CD4-positive, alpha-beta T cell (primary cell): ENCODE measurements at regions not wholly inside any gene's neighbourhood (a gene's known extent, or its start where the extent isn't known, plus 50 kb on each side); places are given as distances from the start of the nearest gene placed in this dataset.

ENCODE experiments used
- ATAC-seq: fragments of 200-7000 bp; cut with Tn5 transposase; one replicate; pipeline ENCODE4 v1.10.0; 2022; ENCODE audit warnings: mild to moderate bottlenecking; ENCODE audit not compliant: poor library complexity
- CTCF ChIA-PET: fragments of 350-600 bp; sonication (Branson Sonifier 250); formaldehyde crosslinking; loops from one replicate; lab custom pipeline; 2021; ENCODE audit warnings: antibody characterized with exemption, inconsistent platforms; lab: Charles Lee
- POLR2A ChIA-PET: fragments of 350-600 bp; sonication (Branson Sonifier 250); formaldehyde crosslinking; loops from one replicate; lab custom pipeline; 2021; ENCODE audit warnings: antibody characterized with exemption, inconsistent platforms; lab: Charles Lee
- DNase-seq, 14 experiments: peaks; one replicate each; pipeline ENCODE4 v3.0.0-alpha.2; 2013 to 2020; ENCODE audit warnings: mixed read lengths in 2 of 14
- H3K27ac ChIP-seq, 2 donors: one replicate each; pipeline versions ENCODE4 v1.5.1 to v1.7.0; 2013; ENCODE audit warnings: low read length in 2 of 2, low read depth in 1 of 2, mild to moderate bottlenecking in 1 of 2
- H3K27me3 ChIP-seq, 2 experiments: 1 replicate in 1 of 2; 2 replicates in 1 of 2; pipeline versions ENCODE4 v1.6.1 to v1.7.0; 2013; ENCODE audit warnings: low read length in 2 of 2, control low read depth in 1 of 2, mild to moderate bottlenecking in 1 of 2, moderate library complexity in 1 of 2; ENCODE audit not compliant: insufficient read depth in 2 of 2, control insufficient read depth in 1 of 2
- H3K36me3 ChIP-seq: one replicate; pipeline ENCODE4 v1.6.1; 2013; ENCODE audit warnings: low read length, control low read depth; ENCODE audit not compliant: insufficient read depth
- H3K4me1 ChIP-seq: one replicate; pipeline ENCODE4 v1.6.1; 2013; ENCODE audit warnings: low read length, control low read depth; ENCODE audit not compliant: insufficient read depth
- H3K4me3 ChIP-seq: one replicate; pipeline ENCODE4 v1.5.1; 2013; ENCODE audit warnings: mild to moderate bottlenecking, low read length, moderate library complexity
- H3K9me3 ChIP-seq, 2 experiments: 1 replicate in 1 of 2; 2 replicates in 1 of 2; pipeline versions ENCODE4 v1.6.1 to v1.7.0; 2013; ENCODE audit warnings: low read length in 2 of 2, mild to moderate bottlenecking in 2 of 2, control low read depth in 1 of 2, moderate library complexity in 1 of 2; ENCODE audit not compliant: control insufficient read depth in 1 of 2, insufficient read depth in 1 of 2
- H3K27ac Mint-ChIP-seq: one replicate; pipeline ENCODE4 v1.8.0; 2020; ENCODE audit warnings: mixed read lengths
- H3K27me3 Mint-ChIP-seq: one replicate; pipeline ENCODE4 v1.8.0; 2021; ENCODE audit warnings: mixed read lengths
- H3K36me3 Mint-ChIP-seq: one replicate; pipeline ENCODE4 v1.8.0; 2021; ENCODE audit warnings: low read depth, mixed read lengths
- H3K4me1 Mint-ChIP-seq: one replicate; pipeline ENCODE4 v1.8.0; 2021; ENCODE audit warnings: low read depth, mixed read lengths
- H3K4me3 Mint-ChIP-seq: one replicate; pipeline ENCODE4 v1.8.0; 2020; ENCODE audit warnings: mild to moderate bottlenecking, mixed read lengths
- H3K9me3 Mint-ChIP-seq: one replicate; pipeline ENCODE4 v1.8.0; 2020; ENCODE audit warnings: mixed read lengths
- intact Hi-C, 2 experiments: fragments of 100-400 bp; cut with DNase I in 1 of 2; cut with micrococcal nuclease in 1 of 2; formaldehyde crosslinking; loops; one replicate each; pipeline versions ENCODE4 v1.15.1 to v1.9.0; 2023 to 2025; cut with DNase I, micrococcal nuclease
- TF ChIP-seq, protein P1 (sequence below): fragments of 200-600 bp; IDR thresholded peaks from one replicate; pipeline ENCODE4 v1.8.0; 2022; ENCODE audit warnings: antibody characterized with exemption, mild to moderate bottlenecking

DNA sequence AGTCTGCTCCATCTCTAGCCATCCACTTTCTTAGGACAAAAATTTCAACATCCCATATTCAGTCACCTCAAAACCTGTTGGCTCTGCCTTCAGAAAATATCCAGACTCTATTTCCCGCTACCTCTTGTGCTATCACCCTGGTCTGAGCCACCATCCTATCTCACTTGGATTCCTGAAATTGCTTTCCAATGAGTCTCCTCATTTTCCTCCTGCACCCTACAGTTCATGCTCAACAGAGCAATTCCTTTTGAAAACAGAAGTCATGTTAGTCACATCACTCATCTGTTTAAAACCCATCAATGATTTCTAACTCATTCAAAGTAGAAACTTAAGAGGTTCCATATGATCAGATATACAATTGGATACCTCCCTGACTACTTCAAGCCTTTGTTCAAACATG, 229.9 kb downstream of the ADGRG6 start:
- H3K9me3 Mint-ChIP-seq, result peaks cover 4% of the 10 kb centered on the region
- H3K27ac Mint-ChIP-seq, result no peak overlapping the region
- POLR2A ChIA-PET, result no interaction called here

DNA sequence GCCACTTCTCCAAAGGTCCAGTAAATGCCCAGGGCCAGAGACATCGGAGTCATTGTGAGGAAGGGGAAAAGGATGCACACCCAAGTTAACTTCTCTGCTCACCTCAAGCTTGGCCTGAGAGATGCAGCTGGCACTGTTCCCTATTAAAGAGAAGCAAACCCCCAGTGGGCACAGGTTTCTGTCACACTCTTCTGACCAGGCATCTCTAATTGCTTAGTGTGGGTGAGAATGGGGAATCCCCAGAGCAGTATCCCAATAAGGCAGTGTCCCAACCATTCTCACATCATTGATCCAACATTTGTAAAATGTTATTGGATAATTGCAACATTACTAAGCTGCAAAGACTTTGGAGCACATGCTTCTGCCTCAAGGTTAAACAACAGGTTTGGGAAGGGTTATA, 232.3 kb downstream of the ADGRG6 start:
- ChIA-PET POLR2A (no interaction called here), CTCF (no interaction called here)
- intact Hi-C loops, result no loop called here
- no peaks in the 10 kb centered on the region for H3K27me3 ChIP-seq
- peaks cover 7 to 14% of the 10 kb centered on the region in 2 experiments for H3K9me3 ChIP-seq
- H3K9me3 Mint-ChIP-seq, result peaks cover 7% of the 10 kb centered on the region
- H3K27ac ChIP-seq, result no peak overlapping the region
- H3K27me3 Mint-ChIP-seq, result no peaks in the 10 kb centered on the region
- TF ChIP-seq, protein P1, sequence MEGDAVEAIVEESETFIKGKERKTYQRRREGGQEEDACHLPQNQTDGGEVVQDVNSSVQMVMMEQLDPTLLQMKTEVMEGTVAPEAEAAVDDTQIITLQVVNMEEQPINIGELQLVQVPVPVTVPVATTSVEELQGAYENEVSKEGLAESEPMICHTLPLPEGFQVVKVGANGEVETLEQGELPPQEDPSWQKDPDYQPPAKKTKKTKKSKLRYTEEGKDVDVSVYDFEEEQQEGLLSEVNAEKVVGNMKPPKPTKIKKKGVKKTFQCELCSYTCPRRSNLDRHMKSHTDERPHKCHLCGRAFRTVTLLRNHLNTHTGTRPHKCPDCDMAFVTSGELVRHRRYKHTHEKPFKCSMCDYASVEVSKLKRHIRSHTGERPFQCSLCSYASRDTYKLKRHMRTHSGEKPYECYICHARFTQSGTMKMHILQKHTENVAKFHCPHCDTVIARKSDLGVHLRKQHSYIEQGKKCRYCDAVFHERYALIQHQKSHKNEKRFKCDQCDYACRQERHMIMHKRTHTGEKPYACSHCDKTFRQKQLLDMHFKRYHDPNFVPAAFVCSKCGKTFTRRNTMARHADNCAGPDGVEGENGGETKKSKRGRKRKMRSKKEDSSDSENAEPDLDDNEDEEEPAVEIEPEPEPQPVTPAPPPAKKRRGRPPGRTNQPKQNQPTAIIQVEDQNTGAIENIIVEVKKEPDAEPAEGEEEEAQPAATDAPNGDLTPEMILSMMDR, result no peak
- no peaks in the 10 kb centered on the region for H3K4me1 Mint-ChIP-seq
- H3K36me3 ChIP-seq, result no peaks in the 10 kb centered on the region
- no peaks in the 10 kb centered on the region for H3K4me1 ChIP-seq
- DNase-seq, result no peak
- H3K4me3 Mint-ChIP-seq, result no peak overlapping the region
- H3K4me3 ChIP-seq, result no peak overlapping the region
- no peak for ATAC-seq
- peaks cover 6% of the 10 kb centered on the region for H3K36me3 Mint-ChIP-seq
- no peak overlapping the region for H3K27ac Mint-ChIP-seq

More for the DNA sequence above, 229.9 kb downstream of the ADGRG6 start:
- Histone ChIP-seq H3K4me1 (no peaks in the 10 kb centered on the region), H3K27me3 (no peaks in the 10 kb centered on the region), H3K27ac (no peak overlapping the region), H3K36me3 (no peaks in the 10 kb centered on the region), H3K9me3 (peaks cover 7 to 10% of the 10 kb centered on the region in 2 experiments), H3K4me3 (no peak overlapping the region)
- H3K27me3 Mint-ChIP-seq, result no peaks in the 10 kb centered on the region
- no peak overlapping the region for H3K4me3 Mint-ChIP-seq
- no peaks in the 10 kb centered on the region for H3K4me1 Mint-ChIP-seq
- no peaks in the 10 kb centered on the region for H3K36me3 Mint-ChIP-seq
- TF ChIP-seq, protein P1, result no peak
- intact Hi-C loops, result no loop called here
- CTCF ChIA-PET, result no interaction called here
- ATAC-seq (no peak), DNase-seq (no peak)

DNA sequence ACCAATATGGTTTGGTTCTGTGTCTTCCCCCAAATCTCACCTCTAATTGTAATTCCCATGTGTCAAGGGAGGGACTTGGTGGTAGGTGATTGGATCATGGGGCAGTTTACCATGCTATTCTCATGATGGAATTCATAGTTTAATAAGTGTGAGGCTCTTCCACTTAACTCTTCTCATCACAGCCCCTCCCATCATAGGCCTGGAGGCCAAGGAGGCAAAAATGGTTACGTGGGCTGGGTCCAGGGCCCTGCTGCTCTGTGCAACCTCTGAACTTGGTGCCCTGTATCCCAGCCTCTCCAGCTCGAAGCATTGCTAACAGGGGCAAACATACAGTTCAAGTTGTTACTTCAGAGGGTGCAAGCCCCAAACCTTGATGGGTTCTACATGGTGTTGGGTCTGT, 232.7 kb downstream of the ADGRG6 start:
- Mint-ChIP-seq H3K9me3 (peaks cover 7% of the 10 kb centered on the region), H3K4me3 (no peak overlapping the region), H3K36me3 (peaks cover 6% of the 10 kb centered on the region), H3K4me1 (no peaks in the 10 kb centered on the region), H3K27ac (no peak overlapping the region), H3K27me3 (no peaks in the 10 kb centered on the region)
- no peak overlapping the region for H3K27ac ChIP-seq
- intact Hi-C loops, result no loop called here
- no peaks in the 10 kb centered on the region for H3K27me3 ChIP-seq
- ATAC-seq, result no peak
- DNase-seq, result no peak
- peaks cover 7 to 14% of the 10 kb centered on the region in 2 experiments for H3K9me3 ChIP-seq
- no peaks in the 10 kb centered on the region for H3K4me1 ChIP-seq
- TF ChIP-seq, protein P1, result no peak
- POLR2A ChIA-PET, result no interaction called here
- no peaks in the 10 kb centered on the region for H3K36me3 ChIP-seq
- CTCF ChIA-PET, result no interaction called here
- H3K4me3 ChIP-seq, result no peak overlapping the region
